Lower leg skin (tissue), 3 donors: ENCODE measurements at regions not wholly inside any gene's neighbourhood (a gene's known extent, or its start where the extent isn't known, plus 50 kb on each side); places are given as distances from the start of the nearest gene placed in this dataset.

Experiments used
- POLR2A ChIP-seq, 2 donors: fragments of 450-650 bp; IDR thresholded peaks; one replicate each; pipeline ENCODE4 v1.6.1; 2016 to 2017; ENCODE audit warnings: antibody characterized with exemption in 2 of 2, mild to moderate bottlenecking in 1 of 2, moderate library complexity in 1 of 2
- TF ChIP-seq, protein P1 (sequence below), 3 donors: fragments of 450-650 bp; IDR thresholded peaks; one replicate each; pipeline ENCODE4 v1.5.1; 2016; ENCODE audit warnings: antibody characterized with exemption in 3 of 3, mild to moderate bottlenecking in 3 of 3, moderate library complexity in 2 of 3

DNA sequence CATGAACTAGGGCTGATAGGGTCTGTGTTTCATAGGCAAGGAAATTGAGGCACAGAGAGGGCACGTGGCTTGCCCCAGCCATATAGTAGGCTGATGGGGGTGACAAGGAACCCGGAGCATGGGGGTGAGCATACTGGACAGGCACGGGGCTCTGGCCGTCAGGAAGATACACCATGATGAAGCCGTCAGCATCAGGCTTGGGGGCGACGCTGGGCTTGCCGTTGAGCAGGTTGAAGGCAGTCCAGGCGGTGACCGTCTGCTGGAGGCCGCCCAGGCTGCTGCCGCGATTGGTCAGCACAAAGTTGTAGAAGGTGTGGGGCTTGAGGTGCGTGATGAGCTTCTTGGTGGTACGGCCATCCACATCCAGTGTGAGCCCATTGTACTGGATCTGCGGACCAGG is 119.7 kb downstream of the PTPRS start:
- TF ChIP-seq, protein P1, sequence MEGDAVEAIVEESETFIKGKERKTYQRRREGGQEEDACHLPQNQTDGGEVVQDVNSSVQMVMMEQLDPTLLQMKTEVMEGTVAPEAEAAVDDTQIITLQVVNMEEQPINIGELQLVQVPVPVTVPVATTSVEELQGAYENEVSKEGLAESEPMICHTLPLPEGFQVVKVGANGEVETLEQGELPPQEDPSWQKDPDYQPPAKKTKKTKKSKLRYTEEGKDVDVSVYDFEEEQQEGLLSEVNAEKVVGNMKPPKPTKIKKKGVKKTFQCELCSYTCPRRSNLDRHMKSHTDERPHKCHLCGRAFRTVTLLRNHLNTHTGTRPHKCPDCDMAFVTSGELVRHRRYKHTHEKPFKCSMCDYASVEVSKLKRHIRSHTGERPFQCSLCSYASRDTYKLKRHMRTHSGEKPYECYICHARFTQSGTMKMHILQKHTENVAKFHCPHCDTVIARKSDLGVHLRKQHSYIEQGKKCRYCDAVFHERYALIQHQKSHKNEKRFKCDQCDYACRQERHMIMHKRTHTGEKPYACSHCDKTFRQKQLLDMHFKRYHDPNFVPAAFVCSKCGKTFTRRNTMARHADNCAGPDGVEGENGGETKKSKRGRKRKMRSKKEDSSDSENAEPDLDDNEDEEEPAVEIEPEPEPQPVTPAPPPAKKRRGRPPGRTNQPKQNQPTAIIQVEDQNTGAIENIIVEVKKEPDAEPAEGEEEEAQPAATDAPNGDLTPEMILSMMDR (IDR thresholded peaks at IDR 0.05), result no peak
- TF ChIP-seq POLR2A (IDR thresholded peaks at IDR 0.05), result no peak
